HG02623 (cell line): ENCODE measurements at regions not wholly inside any gene's neighbourhood (a gene's known extent, or its start where the extent isn't known, plus 50 kb on each side); places are given as distances from the start of the nearest gene placed in this dataset.
"Not testable (repeated sequence)": the region's sequence is repeated elsewhere in the genome, so short reads cannot be mapped to it uniquely, and the experiment has no call there.

Experiments used
- ATAC-seq: cut with Tn5 transposase; IDR thresholded peaks from one replicate; pipeline ENCODE4 v1.9.1; 2021; ENCODE audit warnings: moderate library complexity; ENCODE audit not compliant: unreplicated experiment

DNA sequence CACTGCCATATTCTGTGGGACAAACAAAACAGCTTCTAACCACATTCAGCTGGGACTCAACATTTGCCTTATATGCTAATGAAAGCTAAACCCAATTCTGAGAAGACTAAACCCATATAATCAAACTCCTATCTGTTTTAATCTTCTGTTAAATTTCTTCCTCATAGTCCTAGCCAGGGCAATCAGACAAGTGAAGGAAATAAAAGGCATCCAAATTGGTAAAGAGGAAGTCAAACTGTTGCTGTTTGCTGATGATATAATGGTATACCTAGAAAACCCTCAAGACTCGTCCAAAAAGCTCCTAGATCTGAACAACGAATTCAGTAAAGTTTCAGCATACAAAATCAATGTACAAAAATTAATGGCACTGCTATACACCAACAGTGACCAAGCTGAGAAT lies 157.1 kb downstream of the PHLDA1 start:
- ATAC-seq: no peak

DNA sequence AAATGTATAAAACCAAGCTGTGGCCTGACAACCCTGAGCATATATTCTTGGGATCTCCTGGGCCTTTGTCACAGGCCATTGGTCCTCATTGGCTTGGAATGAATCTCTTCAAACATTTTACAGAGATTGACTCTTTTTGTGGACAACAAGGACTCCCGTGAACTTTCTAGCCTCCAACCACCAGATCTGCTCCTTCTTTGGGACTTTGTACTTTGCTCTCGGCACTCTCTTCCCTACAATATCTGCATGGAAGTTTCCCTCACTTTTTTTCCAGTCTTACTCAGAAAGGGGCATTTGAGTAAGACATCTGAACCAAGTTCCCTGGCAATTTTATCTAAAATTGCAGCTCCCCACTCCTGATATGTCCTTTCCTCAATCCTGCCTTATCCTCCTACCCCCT lies 158.8 kb downstream of the PHLDA1 start:
- ATAC-seq: no peak

DNA sequence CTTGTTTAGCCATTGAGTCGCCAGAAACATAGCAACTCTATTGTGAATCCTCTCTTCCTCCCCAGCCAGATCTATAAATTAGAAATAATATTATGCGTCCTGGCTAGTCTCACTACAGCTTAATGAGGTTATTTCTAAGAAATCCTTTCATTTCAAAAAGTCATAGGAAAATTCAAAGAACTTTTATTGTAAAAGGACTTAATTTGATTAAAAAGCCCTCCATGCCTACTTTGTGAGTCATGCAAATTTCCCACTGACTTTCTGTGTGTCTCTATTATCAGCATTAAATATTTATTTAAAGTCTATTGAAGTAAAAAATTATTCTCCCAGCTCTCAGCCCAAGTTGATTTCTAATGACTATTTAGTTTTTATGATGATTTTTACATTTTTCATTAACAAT lies 160.7 kb downstream of the PHLDA1 start:
- ATAC-seq: no peak

DNA sequence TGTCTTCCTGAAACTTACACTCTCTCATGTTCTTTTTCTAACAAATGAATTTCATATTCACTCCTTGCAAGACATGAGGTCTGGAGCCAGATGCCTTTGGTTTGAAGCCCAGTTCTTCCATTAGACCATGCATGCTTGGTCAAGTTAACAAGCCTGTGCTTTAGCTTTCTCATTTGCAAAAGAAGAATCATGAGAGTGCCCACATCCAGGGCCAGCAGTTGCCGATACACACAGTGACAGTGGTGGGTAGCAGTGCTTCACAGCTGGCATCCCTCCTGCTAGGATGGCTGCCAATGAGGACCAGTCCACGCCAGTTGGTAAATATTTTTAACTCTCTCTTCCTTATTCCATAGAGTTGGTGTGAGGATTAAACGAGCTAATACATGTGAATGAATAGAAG lies 163.1 kb downstream of the PHLDA1 start:
- no peak for ATAC-seq

DNA sequence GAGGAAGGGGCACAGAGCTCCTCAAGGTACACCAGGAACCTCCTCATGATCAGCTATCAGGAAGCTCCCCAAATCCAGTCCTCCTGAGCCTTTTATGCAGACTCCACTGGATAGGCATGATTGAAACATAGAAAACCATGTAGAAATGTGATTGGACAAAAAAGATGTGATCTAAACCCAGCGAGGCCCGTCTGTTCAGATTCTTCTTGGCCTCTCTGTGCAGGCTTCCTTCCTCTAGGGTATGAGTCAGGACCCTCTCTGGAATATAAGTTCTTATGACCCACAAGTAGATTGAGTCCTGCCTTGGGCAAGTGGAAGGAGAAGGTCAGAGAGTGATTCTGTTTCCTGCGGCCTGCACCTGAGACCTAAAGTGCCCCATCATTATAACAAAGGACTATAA lies 166.3 kb downstream of the PHLDA1 start:
- ATAC-seq: no peak

DNA sequence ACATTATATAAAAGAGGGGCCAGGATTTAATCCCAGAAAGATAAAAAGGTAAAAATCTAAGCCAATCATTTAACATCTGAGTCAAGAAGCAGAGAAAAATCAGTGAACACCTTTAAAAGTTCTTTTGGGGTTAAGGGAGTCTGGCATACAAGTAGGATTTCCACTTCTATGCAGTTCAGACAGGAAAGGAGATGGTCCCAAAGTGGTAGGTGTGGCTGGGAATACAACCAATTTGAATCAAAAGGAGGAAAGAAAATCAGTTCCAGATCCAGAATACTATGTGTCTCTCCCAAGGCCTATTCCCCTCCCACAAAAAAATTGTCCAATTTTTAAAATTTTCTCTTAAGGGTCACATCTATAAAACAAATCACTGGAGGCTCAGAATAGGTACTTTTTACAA lies 167.4 kb downstream of the PHLDA1 start:
- no peak for ATAC-seq

DNA sequence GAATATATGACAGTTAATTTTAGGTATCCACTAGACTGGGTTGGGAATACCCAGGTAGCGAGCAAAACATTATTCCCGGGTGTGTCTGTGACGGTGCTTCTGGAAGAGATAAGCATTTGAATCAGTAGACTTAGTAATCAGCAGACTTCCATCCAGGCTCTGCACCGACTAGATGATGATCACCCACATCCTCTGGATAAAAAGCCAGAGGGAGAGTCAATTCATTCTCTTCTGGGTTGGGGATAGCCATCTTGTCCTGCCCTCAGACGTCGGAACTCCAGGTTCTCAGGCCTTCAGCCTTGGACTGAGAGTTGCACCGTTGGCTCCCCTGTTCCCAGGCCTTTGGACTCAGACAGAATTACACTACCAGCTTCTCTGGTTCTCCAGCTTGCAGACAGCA lies 168.0 kb downstream of the PHLDA1 start:
- ATAC-seq: no peak

DNA sequence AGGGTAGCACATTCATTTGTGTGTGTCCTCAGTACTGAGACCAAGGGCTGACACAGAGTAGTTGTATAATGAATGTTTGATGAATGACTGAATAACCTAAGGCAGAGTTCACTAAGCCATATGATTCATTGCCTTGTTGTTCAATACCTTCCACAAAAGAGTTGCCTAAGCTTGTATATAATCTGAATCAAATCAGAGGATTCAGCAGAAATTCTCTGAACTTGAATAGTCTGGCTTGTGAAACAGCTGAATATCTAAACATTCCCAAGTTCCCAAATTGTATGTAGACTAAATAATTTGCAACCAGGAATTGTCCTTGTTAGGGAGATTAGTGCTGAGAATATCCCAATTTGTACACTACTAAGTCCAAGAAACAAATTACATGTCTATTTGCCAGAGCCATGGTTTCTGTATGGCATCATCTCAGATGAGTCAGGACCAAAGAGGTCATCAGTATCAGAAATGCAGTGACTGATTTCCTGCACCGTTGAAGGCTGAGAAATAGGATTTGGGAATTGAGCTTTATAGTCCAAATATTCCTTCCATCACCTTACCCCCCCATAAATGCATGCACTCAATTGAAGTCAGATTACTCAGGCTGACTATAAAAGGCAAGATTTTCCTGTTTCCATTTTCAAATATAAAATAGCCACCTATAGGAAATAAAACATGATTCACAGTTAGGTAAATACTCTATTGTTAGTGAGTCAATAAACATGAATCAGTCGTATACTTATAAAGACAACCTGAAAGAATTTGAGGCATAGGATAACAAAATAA lies 168.7 kb downstream of the PHLDA1 start:
- no peak for ATAC-seq

DNA sequence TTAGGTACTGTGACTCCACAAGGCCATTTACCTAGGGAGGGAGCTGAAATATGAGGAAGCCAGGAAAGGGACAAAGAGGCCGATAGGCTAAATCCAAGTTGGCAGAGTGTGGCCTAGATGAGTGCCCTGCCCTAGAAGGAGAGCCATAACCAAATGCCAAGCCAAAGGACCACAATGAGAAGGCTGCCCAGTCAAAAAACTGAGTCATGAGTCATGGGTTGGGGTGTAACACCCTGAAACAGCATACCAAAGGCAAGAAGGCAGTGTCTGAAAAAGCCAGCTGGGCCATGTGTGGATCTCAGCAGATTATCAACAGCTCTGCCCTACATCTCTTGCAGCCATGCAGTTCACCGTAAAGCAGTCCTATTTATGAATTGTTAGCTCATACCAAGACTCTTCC lies 171.7 kb downstream of the PHLDA1 start:
- no peak for ATAC-seq

DNA sequence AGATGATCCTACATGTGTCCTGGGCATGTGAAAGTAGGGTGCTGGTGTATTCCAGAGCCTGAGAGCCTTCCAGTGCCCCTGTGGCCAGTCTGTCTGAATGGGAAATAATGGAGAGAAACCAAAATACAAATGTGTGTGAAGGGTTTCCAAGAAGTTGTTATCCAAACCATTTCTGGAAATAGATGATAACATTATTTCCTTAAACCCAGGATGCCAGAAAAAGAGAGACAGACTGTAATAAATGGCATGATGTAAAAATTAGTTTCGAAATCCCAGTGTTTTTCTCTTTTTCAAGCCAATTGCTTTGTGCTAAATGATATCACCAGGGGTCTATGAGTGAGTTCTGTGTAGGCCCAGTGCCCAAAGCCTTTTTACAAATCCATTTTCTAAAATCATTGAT lies 175.3 kb downstream of the PHLDA1 start:
- ATAC-seq: no peak

DNA sequence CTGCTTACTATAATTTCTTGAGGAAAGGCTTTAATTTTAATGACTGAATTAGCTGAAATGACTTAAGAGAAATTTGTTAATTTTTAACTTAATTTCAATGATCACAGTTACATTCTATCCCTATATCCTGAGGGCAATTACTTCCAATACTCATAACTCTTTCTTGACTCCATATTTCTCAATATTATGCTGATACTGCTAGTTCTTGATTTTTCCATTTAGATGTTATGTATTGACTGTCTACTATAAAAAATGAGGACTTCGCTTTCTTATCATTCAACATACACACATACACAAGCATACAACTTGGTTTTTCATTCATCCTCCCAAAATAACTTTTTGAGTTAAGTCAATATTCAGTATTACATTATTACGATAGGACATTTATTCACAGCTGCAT lies 176.2 kb downstream of the PHLDA1 start:
- no peak for ATAC-seq

DNA sequence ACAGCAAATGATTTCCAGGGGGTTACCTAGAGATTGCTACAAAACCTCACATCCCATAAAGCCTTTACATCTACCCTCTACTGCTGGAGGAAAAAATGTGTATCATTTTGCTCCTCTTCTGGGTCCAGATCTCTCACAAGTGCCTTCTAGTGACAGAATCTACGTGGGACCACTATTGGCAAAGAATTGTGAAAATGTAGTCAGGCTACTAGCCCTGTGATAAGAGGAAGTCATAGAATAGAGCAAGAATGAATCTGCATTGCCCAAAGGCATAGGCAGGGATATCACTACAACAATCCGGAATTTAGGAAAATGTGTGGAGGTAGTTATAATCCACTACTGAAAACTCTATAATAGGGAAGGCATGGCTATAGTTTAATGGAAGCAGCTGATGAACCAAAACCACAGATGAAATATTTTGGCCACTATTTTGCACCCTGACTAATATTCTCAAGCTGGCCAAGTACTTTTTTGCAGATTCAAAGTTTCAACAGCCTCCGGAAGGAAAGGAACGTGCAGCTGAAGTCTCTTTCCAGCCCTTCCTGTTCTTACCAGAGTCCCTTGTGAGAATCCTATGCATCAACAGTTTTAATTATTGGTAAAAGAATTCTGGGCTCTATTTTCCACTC lies 176.8 kb downstream of the PHLDA1 start:
- no peak for ATAC-seq

DNA sequence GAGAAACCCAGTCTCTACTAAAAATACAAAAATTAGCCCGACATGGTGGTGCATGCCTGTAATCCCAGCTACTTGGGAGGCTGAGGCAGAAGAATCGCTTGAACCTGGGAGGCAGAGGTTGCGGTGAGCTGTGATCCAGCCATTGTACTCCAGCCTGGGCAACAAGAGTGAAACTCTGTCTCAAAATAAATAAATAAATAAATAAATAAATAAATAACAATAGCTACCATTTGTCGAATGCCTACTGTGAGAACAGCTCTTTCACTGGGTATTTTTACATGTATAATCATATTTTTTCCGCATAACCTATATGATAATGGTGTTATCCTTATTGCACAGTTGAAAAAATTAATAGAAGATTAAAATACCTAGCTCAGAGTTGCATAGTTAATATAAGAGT lies 177.4 kb downstream of the PHLDA1 start:
- ATAC-seq: not testable (repeated sequence)

DNA sequence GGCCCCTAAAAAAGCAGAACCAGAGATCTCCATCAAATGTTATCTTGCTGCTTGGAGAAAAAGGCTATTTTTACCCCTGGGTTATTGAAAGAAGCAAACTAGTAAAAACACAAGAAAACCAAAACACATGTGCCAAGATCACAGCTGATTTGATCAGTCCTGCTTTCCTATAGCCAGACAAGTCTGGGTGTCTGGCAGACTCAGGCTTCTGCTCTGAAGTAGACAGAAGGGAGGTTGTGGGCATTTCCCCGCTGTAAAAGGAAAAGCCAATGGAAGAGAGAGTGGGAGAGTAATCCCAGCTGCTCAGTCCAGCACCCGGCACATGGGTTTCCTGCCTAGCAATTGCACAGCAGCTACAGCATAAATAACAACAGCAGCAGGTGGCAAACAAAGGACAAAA lies 177.9 kb downstream of the PHLDA1 start:
- ATAC-seq: no peak

DNA sequence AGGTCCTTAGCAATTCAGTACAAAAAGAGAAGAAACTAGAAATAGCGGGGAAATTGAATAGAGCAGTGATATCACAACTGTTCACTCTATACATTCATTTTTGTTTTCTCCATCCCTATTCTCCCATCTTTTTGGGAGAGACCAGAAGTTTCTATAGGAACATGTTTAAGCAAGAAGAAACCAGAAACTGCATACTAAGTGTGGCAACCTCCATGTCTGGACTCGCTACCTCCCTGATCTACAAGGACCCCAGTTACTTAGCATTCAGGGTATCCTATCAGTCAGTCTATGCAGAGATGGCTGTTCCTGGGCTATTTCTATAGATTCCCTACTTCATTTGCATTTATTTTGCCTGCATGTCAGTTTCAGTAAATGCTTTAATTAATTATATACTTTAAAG lies 178.6 kb downstream of the PHLDA1 start:
- no peak for ATAC-seq

DNA sequence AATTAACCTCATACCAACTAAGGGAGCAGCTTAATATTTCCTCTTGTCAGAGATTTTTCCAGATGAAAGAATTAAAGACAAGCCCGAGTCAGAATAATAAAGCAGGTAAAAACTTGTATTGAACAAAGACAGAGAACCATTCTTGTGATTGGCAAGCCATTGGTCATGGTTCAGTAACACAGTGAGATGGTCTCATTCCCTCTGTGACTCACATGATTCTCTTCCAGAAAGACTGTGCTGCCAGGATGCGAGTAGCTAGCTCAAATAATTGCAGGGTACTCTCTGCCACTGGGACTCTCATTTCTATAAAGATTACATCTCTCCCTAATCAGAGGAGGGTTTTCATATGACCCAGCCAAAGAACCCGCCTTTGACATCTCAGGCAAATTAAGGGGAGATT lies 179.4 kb downstream of the PHLDA1 start:
- no peak for ATAC-seq

DNA sequence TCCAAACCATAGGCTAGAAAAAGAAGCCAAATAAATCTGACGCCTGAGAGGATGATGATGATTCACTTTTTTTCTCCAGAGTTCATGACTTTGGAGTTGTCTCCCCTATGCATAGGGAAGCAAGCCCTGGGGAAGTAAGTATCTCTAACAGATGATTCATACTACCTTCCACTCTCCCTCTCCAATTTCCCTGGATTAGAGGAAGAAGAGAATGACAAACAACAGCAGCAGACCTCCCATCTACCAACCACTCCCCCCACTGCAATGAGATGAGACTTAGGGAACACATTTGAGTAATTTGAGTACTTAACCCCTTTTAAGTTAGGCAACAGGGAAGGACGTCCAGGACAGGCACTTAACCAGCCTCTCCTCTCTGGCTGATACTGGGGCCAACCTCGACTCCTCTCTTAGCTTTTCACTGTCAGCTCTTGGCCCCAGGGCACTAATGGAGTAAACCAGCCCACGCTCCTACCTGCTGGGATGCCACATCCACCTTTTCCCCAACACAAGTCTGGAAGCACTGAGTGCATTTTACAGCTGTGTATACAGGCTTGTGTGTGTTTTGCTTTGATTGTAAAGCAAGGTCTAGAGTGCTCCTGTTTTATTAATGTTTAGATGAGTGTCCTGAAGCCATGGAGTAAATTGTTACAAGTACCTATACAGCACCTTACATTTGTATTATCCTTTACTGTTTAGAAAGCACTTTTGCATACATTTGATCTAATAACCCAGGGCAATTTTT lies 180.7 kb downstream of the PHLDA1 start:
- ATAC-seq: no peak

DNA sequence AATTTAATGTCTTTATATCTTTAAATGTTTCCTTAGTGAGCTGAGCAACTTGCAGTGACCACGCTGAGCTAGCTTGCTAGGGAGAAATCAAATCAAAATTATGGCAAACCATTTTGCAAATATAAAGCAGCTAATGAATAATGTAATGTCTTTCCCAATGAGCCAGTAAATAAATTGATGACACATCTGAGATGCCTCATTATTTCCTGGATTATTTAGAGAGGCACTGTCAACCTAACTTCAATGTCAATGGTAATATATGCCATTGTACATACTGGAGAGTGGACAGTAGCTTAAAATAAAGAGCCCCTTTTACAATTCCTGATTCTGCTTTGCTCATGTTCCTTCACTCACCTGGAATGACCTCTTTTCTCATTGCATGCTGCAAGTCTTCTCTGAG lies 182.6 kb downstream of the PHLDA1 start:
- ATAC-seq: no peak

DNA sequence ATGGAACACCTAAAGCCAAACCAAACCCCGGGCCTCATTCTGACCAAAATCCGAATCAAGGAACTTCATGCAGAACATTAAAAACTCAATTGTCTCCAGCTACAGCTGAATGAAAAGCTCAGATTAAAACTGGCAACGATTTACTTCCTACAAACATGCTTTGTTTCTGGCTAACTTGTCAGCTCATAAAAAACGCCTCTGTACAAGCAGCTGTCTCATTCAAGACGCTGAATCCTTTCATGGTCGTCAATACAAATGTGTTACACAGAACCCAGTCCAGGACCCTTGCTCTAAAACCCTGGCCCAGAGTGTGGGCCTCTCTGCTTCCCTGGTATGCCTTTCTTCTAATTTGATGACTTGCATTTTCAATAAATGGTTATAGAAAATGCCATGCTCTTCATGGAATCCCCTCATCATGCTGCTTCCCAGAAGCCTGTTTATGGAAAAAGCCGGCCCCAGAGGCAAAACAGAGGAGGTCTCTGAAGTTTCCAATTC lies 183.1 kb downstream of the PHLDA1 start:
- no peak for ATAC-seq

DNA sequence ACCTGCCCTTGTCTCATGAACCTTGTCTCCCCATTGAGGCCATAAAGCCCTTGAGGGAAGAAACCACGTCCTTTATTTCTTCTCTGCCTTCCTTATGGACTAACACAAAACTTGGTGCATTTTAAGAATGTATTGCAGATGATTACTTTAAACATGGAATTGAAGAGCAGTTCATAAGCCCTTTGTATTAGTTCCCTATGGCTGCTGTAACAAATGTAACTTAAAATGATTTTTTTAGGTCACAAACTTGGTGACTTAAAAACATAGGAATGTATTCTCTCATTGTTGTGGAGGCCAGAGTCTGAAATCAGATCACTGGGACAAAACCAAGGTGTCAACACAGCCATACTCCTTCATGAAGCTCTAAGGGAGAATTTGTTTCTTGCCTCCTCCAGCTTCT lies 185.5 kb downstream of the PHLDA1 start:
- no peak for ATAC-seq

DNA sequence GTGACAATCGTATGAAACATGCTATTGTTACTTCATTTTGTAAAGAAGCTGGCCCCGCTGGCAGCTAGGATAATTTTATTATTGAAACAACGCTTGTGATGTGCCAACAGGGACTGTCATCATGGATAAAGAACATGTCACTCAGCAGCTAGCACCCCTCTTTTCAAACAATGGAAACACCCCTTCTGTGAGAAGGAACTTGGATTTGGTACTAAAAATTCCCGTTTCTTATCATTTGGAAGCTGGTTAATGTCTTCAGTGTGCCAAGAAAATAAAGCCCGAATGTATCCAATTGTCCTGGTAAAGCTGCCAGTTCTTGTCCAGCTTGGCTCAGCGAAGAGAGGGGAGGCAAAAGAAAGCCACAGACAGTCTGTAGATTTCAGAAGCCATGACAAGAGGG lies 186.6 kb downstream of the PHLDA1 start:
- ATAC-seq: no peak
